GM21723 (cell line): ENCODE measurements at regions not wholly inside any gene's neighbourhood (a gene's known extent, or its start where the extent isn't known, plus 50 kb on each side); places are given as distances from the start of the nearest gene placed in this dataset.

Experiments used
- ATAC-seq: cut with Tn5 transposase; IDR thresholded peaks from one replicate; pipeline ENCODE4 v1.9.1; 2021; ENCODE audit warnings: mild to moderate bottlenecking, moderate library complexity; ENCODE audit not compliant: unreplicated experiment

DNA sequence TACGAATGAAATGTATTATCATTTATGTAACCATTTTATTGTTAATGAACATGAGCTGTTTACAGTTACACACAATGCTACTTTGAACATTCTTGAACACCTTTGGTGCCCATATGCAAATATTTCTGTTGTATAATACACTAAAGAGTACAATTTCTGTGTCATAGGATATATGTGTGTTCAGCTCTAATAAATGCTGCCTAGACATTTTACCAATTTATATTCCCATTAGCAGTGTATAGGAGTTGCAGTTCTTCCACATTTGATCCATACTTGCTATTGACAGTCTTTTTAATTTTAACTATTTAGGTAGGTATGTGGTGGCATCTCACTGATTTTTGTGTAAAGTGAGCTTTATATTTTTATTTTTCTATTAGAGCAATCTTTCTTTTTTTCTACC, 331.8 kb downstream of the ZIC1 start:
- no peak for ATAC-seq

DNA sequence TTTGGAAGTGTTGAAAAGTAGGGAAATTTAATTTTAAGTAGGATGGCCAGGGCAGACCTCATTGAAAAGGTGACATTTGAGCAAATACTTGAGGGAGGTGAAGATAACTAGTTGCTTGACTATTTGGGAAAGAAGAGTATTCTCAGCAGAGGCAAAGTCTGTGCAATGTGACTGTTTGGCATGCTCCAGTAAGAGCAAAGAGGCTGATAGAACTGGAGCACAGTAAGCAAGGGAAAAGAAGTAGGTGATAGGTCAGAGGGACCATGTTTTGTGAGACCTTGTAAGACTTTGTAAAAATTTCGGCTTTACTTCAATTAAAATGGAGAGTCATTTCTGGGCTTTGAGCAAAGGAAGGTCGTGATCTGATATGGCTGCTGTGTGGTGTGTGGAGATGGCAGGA, 335.8 kb downstream of the ZIC1 start:
- ATAC-seq, result no peak

DNA sequence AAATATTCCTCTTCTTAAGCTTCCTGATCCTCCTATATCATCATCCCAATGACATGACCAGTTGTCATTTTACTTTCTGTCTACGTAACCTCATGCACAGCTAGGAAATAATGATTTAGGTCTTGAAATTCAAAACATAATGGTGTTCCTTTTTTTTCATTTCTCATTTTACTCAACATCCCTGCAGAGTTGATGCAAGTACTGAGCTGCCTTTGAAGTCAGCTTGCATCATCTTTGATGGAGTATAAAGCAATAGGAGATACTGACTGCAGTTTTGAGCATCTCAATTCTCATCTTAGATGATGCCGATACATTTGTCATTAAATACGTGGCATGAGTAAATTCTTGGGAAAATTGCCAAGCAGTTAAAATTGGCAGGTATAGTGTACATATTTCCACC, 346.1 kb downstream of the ZIC1 start:
- ATAC-seq, result no peak

DNA sequence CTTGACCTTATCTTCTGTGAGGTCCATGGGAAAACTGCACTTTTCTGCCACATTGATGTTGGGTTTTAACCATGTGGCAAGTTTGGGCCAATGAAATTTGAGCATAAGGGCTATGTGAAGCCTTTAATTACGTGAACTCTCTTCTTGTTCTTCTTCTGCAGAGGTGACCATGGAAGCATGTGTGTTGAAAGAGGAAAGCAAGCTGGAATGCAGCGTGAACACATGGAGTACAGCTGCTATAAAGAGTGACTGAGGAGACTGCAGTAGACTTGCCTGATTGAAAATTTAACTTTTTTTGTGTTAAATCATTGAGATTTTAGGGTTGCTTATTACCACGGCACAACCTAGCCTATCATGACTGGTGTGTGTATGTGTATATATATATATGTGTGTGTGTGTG, 347.3 kb downstream of the ZIC1 start:
- ATAC-seq, result no peak

DNA sequence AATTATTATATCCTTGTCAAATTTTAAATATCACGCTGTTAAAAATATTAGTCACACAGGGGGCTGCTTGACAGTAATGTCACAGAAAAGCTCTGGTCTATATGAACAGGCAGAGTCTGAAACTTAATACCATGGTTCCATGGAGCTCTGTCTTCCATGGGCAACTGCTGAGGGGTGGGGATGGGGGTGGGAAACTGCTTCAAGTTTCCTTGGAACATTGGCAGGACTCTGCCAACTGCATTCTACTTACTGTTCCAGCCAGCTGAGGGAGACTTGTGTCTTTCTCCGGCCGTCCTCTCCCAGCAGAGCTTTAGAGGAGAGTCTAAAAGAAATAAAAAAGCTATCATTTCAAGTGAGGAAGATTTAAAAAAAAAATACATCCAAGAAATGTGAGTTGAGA, 348.7 kb downstream of the ZIC1 start:
- ATAC-seq, result no peak

DNA sequence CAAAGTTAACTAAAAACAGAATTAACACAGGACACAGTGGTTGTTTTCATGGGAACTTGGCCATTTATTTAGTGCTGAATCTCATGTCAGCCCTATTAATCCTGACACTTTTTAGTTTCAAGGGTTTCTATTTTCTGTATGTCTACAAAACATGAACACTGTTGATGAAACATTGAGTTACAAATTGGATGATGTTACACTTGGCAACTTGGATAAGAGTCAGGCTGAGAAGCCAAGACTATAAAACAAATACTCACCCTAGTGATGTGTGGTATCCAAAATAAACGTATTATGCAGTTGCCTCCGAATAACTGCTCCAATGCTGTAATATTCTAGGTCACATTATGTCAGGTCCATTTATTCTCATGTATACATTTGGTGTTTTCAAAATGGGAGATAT, 349.6 kb downstream of the ZIC1 start:
- no peak for ATAC-seq

DNA sequence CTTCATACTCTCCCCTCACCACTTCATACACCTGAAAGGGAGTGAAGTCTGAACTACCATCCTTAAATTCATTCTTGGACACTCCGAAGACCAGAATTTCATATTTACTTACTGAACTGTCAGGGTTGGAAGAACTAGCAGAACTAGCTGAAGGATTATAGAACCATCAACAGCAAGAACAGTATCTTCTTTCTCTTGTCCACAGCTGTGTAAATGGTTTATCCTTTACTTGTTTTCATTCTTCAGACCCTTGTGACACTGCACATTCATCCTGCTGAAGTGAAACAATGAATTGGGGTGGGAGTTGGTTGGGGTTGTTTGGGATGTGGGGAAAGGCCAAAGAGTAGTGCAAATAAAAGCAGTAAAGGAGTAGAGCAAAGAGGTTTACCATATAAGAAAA, 350.9 kb downstream of the ZIC1 start:
- ATAC-seq, result no peak

DNA sequence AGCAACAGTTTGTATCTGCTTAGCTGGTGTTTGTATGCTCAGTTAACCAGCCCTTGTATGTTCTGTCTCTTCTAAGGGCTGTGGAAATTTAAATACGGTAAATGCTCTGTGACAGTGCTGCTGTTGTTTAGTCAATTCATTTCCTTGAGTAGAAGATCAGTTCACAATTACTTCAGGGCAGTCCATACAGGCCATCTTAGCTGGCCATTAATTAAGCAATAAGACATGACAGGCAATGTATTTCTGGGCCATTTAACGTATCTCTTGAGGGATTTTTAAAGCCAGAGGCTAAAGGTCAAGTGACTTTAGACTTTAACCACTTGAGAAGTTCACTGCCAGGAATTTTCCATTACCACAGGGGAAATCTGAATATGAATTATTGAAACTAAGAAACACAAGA, 351.8 kb downstream of the ZIC1 start:
- ATAC-seq, result no peak

DNA sequence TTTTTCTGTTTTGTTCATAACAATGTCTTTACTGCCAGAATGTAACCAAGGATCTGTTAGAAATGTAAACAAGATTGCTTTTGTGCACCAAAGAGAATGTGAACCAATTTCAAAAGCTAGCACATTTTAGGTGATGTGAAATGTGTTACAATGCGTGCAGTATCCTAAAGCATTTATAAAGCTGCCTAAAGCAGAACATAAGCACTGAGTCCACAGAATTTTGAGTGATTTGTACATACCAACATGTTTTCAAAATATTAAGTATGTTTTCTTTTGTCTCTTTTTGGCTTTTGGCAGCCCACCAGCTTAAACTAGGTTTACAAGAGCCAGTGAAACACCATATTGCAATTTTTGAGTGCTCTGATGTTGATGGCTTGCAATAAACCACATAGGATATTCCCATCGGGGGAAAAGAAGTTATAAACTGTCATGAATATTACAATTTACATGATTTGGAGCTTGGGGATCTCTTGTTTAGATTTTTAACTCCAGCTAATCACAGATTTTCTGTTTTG, 364.0 kb downstream of the ZIC1 start:
- no peak for ATAC-seq

DNA sequence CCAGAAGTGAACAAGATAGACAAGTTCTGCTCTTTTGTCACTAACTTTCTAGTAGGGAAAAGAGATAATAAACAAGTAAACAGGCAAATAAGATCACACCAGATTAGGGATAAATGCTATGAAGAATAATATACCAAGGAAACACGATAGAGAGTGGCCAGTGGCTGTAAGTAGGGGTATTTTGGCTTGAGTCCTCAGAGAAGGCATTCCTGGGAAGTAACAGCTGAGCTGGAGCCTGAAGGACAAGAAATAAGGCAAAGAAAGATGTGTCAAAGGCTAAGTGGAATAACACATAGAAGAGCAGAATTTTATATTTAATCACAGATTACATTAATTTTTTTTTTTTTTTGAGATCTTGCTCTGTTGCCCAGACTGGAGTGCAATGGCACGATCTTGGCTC, 366.2 kb downstream of the ZIC1 start:
- ATAC-seq, result no peak

DNA sequence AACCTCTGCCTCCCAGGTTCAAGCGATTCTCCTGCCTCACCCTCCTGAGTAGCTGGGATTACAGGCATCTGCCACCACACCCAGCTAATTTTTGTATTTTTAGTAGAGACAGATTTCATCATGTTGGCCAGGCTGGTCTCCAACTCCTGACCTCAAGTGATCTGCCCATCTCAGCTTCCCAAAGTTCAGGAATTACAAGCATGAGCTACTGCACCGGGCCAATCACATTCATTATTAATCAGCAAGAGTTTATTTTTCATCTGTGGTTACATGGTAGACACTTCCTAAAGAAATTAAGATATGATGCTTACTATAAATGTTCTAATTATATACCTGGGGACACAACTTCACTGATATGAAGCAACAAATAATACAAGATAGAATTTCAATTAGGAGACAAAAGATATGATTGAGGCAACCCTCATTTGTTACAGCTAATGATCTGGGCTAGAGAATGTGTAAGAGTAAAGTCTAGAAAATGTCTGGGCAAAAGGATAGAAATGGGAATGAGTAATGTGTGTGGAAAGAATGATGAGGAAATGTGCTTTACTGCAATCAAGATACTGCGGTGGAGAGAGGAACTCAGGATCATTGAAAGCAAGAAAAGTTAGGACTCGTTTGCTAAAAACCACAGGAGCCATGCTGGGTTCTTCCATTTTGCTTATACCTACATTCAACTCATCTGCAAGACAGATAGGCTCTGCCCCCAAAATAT, 366.8 kb downstream of the ZIC1 start:
- ATAC-seq, result no peak

DNA sequence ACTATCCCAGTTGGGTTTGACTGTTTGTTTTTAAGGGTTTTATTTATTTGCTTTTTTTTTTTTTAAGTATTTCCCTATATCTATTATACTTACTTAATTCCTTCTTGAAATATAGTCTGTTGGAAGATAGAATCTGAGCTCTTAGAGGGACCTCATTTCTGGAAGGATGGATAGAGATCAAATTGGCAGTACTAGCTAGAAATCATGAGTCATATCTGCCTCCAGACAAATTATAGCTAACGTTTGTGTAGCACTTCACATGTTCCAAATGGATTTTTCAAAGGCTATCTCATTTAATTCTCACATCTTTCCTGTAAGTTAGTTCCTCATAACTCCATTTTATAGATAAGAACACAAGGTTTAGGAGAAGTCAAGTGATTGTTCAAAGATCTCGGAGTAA, 384.7 kb downstream of the ZIC1 start:
- no peak for ATAC-seq

DNA sequence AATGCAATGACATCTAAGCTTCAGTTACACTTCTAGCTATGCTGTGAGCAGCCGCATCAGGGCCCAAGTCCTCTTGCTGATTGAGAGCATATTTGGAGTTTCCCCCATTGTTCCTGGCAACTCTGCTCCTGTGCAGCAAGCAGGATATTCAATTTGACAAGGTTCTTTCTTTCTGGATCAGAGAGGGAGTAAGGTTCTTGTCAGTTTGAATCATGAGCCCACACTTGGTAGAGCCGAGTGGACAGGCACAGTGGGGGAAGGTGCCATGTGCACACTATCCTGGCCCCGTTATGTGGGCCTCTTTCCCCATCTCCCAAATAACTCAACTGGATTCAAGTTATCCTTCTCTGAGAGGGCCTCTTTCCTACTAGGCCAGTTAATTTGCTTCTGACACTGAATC, 385.4 kb downstream of the ZIC1 start:
- no peak for ATAC-seq

DNA sequence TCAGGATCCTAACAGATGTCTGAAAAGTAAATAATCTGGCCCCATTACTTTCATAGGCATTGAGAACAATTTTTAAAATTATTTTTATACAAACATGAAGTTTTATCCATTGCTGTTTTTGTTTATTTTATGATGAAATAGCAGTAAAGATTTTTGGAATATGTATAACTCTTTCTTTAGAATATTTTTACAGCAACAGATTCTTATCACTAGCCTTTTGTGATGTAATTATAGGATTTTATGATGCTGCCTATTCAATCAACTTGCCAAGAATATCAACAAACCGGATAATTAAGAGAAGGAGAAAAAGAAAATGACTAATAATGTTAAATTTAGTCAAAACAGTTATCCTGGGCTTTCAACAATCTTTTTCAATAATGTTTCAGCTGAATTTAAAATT, 386.3 kb downstream of the ZIC1 start:
- ATAC-seq, result no peak

DNA sequence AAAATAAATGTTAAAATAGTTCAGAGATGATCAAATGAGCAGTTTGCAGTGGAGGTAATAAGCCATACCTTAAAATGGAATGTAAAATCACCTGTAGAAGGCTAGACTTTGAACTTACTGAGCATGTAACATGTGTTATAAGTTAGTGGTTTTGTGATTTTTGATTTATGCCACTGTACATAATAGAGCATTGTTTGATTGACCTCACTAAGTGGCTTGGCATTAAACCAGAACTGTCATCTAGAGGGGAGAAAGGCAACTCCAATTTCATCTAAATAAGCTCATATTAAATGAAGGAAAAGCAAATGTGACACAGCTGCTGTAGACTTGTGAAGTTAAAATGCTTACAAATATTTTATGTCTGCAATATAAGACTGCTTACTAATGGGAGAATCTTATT, 387.9 kb downstream of the ZIC1 start:
- ATAC-seq, result no peak

DNA sequence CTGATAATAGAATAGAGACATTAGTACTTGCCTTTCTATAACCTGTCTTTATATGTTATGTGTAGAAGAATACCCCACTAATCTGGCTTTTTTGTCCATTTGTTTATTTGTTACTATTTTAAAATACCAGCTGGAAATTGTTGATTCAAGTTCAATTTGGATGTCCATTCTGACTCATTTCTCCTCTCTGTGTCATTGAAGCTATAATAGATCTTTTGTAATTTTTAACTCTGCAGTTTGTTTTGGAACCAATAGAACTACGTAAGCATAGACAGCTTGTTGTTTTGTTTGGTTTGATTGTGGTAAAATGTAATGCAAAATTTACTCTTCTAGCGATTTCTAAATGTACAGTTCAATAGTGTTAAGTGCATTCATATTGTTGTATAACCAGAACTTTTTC, 390.4 kb downstream of the ZIC1 start:
- ATAC-seq, result no peak

DNA sequence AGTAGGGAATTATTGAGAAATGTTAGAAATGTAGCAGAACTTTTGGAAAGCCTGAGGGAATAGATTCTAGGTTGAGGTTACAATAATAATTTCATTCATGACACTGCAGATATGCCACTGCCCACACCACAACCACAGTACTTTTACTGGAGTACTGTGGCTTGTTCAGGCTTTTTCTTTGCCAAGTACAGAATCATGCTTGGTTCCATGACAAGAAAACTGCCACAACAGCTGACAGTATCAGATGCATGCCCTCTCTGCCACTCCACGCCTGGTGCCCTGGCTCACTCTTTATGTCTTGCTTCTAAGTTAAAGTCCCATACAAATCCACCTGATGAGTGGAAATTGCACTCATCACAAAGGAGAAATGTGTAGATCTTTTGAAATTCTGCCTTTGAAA, 398.6 kb downstream of the ZIC1 start:
- ATAC-seq, result no peak

DNA sequence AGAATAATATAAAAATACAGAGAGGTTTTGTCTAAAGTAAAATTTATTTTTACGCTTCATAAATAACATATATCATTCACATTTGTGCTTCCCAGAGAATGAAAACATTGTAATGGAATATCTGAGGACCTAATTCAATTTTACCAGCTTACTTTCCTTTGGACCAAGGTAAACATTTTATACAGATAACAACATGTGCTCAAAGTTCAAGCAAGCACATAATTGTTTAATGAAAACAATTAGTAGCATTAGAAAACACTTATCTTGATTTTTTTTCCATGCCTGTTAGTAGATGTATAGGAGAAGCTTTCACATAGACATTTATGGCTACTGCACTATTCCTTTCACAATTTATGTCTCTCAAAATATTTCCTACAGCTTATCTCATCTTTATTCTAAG, 400.0 kb downstream of the ZIC1 start:
- ATAC-seq, result no peak

DNA sequence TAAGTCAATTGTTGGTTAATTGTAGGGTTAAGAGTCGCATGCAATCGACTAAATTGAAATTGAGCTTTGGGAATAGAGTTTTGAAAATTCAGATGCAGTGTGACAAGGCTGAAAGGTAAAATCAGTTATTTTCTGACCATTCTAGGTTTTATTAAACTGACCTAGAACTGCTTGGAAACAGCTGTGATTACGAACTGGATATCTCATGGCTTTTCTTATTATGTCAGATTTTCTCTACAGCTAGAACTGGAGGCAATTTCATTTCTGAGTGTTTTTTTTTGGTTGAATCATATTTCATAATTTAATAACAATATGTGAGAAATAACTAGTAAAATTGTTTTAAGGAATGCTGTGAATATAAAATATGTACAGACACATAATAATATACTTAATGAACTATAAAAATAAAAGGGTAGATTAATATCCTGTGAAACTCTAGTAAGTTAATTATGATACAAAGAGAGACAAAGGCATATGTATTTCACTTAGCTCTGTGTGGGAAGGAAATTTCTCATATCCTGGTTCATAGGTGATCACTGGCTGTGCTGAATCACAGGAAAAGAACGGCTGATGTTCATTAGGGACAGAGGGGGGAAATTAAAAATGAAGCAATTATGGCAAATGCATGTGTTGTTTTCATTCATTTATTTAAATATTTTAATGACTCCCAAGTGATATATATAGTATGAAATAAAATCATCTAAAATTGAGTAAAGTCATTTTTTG, 403.2 kb downstream of the ZIC1 start:
- ATAC-seq, result no peak

DNA sequence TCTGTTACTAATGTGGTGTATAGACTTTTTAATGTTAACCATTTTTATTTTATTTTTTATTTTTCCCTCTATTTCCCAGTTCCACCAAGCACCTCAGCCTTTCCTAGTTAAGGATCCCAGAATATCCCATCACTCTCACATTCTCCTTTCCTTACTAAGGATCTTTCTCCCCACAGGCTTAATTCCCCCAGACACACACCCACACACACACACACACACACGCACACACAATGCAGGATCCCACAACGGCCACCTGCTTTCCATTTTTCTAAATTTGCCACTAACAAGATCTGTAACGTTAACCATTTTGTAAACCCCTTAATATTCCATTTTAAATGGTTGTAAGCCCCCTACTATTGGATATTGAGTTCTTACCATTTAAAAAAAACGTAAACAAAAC, 404.1 kb downstream of the ZIC1 start:
- ATAC-seq, result no peak

DNA sequence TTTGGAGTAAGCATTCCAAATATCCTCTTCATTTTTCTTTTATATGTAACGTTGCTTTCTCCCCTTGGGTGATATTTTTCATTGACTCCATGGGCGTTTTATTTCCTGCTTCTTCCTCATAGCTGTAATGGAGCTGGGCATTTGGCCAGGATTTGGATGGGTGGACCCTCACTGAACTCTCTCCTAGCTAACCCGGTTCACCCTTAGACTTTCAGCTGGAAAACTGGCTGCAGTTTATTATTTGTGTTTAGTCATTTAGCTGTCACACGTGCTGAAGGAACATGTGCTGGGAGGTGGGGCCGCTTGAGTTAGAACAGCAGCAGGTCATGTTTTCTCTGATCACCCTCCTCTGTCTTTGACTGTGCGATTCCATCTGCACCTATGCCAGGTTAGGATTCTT, 407.6 kb downstream of the ZIC1 start:
- ATAC-seq, result no peak

DNA sequence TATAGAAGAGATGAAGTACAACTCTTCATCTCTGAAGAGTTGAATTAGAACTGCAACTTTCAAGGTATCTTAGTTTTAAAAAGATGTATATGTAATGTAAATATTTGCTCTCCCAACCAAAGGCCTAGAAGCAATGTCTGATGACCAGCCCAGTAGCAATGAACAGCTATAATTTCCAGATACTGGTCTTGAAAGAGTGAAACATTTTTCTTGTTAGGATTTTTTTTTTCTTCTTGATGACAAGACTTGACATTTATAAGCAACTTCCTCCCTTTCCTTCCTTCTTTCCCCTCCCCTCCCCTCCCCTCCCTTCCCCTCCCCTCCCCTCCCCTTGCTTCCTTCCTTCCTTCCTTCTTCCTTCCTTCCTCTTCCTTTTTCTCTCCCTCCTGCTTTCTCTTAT, 423.4 kb downstream of the ZIC1 start:
- no peak for ATAC-seq

DNA sequence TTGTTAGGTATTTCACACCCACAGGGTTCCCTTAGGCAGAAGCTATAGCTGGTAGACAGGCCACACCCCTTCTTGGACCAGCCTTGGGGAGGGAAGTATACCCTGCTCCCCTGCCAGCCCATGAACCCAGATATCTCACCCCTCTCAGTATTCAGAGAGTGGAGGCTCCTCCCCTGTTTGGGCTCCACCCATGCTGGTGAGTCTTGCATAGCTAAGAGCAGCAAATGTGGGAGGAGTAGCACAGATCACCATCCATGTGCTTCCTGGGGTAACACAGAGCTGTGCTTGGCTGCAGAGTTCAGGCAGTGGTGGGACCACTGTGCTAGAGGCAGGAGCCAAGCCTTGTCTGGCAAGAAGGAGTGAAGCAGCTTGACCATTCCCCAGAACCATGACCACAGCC, 427.2 kb downstream of the ZIC1 start:
- ATAC-seq, result no peak
